PFSK-1 (cell line): ENCODE measurements at regions not wholly inside any gene's neighbourhood (a gene's known extent, or its start where the extent isn't known, plus 50 kb on each side); places are given as distances from the start of the nearest gene placed in this dataset.

Source experiments
- POLR2AphosphoS5 ChIP-seq: IDR thresholded peaks from 2 replicates; pipeline ENCODE4 v1.6.1; 2012; ENCODE audit warnings: low read depth, mild to moderate bottlenecking, control low read depth, low read length, moderate library complexity
- REST ChIP-seq, 2 experiments: IDR thresholded peaks; 2 replicates each; pipeline versions ENCODE4 v1.6.1 to v1.8.0; 2011 to 2012; ENCODE audit warnings: low read depth in 2 of 2, low read length in 2 of 2, control low read depth in 1 of 2, inconsistent platforms in 1 of 2, mild to moderate bottlenecking in 1 of 2, moderate library complexity in 1 of 2; ENCODE audit not compliant: insufficient read depth in 1 of 2

- no peak for TF ChIP-seq REST (IDR thresholded peaks at IDR 0.05; ENCODE audit: insufficient read depth in 1 of 2, low read depth in 2 of 2, low read length in 2 of 2)
- no peak for TF ChIP-seq POLR2AphosphoS5
Observed at GRCh38 chr4:163665521-163666331, 171.2 kb downstream of the TMA16 start.
